Duodenal mucosa (tissue), 2 donors: ENCODE measurements at regions not wholly inside any gene's neighbourhood (a gene's known extent, or its start where the extent isn't known, plus 50 kb on each side); places are given as distances from the start of the nearest gene placed in this dataset.
"Not testable (repeated sequence)": the region's sequence is repeated elsewhere in the genome, so short reads cannot be mapped to it uniquely, and the experiment has no call there.

Experiments
- H3K27ac ChIP-seq: one replicate; pipeline ENCODE4 v1.7.0; 2013; ENCODE audit warnings: low read depth, low read length
- H3K27me3 ChIP-seq, 2 donors: one replicate each; pipeline ENCODE4 v1.7.0; 2013; ENCODE audit warnings: low read length in 2 of 2, control low read depth in 1 of 2; ENCODE audit not compliant: insufficient read depth in 2 of 2, control insufficient read depth in 1 of 2
- H3K36me3 ChIP-seq, 2 donors: one replicate each; pipeline ENCODE4 v1.7.0; 2013; ENCODE audit warnings: low read length in 2 of 2, control low read depth in 1 of 2; ENCODE audit not compliant: insufficient read depth in 2 of 2, control insufficient read depth in 1 of 2
- H3K4me1 ChIP-seq, 2 donors: one replicate each; pipeline ENCODE4 v1.7.0; 2013; ENCODE audit warnings: low read length in 2 of 2, control low read depth in 1 of 2; ENCODE audit not compliant: insufficient read depth in 2 of 2, control insufficient read depth in 1 of 2
- H3K4me3 ChIP-seq, 2 donors: one replicate each; pipeline ENCODE4 v1.7.0; 2013; ENCODE audit warnings: low read length in 2 of 2, low read depth in 1 of 2
- H3K9ac ChIP-seq, 2 donors: one replicate each; pipeline ENCODE4 v1.7.0; 2013; ENCODE audit warnings: low read length in 2 of 2, low read depth in 1 of 2
- H3K9me3 ChIP-seq, 2 donors: one replicate each; pipeline ENCODE4 v1.7.0; 2013; ENCODE audit warnings: low read length in 2 of 2, control low read depth in 1 of 2; ENCODE audit not compliant: control insufficient read depth in 1 of 2

- not testable (repeated sequence) for H3K9me3 ChIP-seq, H3K27ac ChIP-seq, H3K36me3 ChIP-seq, H3K9ac ChIP-seq, H3K4me1 ChIP-seq, H3K4me3 ChIP-seq, H3K27me3 ChIP-seq
Measured at GRCh38 chr1:228949617-228950016, 214.3 kb downstream of the RHOU start.

GRCh38 chr1:228953207-228953606 is 217.9 kb downstream of the RHOU start:
- Histone ChIP-seq H3K36me3 (no peaks in the 10 kb centered on the region), H3K27me3 (no peaks in the 10 kb centered on the region), H3K4me1 (peaks cover 0 to 5% of the 10 kb centered on the region in 2 donors), H3K4me3 (no peak overlapping the region), H3K9ac (no peak overlapping the region), H3K9me3 (no peaks in the 10 kb centered on the region), H3K27ac (no peak overlapping the region)

- H3K27ac ChIP-seq, H3K9ac ChIP-seq, H3K4me3 ChIP-seq, H3K9me3 ChIP-seq, H3K27me3 ChIP-seq, H3K36me3 ChIP-seq, H3K4me1 ChIP-seq: not testable (repeated sequence)
Measured at GRCh38 chr1:228953808-228954207, 218.5 kb downstream of the RHOU start.

GRCh38 chr1:228955691-228956090 is 220.4 kb downstream of the RHOU start:
- Histone ChIP-seq H3K36me3 (no peaks in the 10 kb centered on the region), H3K4me1 (peaks cover 0 to 10% of the 10 kb centered on the region in 2 donors), H3K9ac (no peak overlapping the region), H3K27ac (no peak overlapping the region), H3K4me3 (no peak overlapping the region), H3K9me3 (no peaks in the 10 kb centered on the region), H3K27me3 (no peaks in the 10 kb centered on the region)

GRCh38 chr1:228956864-228957263 is 221.6 kb downstream of the RHOU start:
- Histone ChIP-seq H3K4me3 (no peak overlapping the region), H3K9me3 (no peaks in the 10 kb centered on the region), H3K36me3 (no peaks in the 10 kb centered on the region), H3K4me1 (peaks cover 0 to 10% of the 10 kb centered on the region in 2 donors), H3K27me3 (no peaks in the 10 kb centered on the region), H3K9ac (no peak overlapping the region), H3K27ac (no peak overlapping the region)

GRCh38 chr1:228957535-228957934 is 222.3 kb downstream of the RHOU start:
- H3K4me1 ChIP-seq: peaks cover 0 to 10% of the 10 kb centered on the region in 2 donors
- H3K4me3 ChIP-seq: no peak overlapping the region
- no peak overlapping the region for H3K9ac ChIP-seq
- H3K9me3 ChIP-seq: no peaks in the 10 kb centered on the region
- H3K27ac ChIP-seq: no peak overlapping the region
- H3K27me3 ChIP-seq: no peaks in the 10 kb centered on the region
- no peaks in the 10 kb centered on the region for H3K36me3 ChIP-seq

- Histone ChIP-seq H3K4me1 (peaks cover 0 to 10% of the 10 kb centered on the region in 2 donors), H3K4me3 (no peak overlapping the region), H3K36me3 (no peaks in the 10 kb centered on the region), H3K27me3 (no peaks in the 10 kb centered on the region), H3K27ac (no peak overlapping the region), H3K9ac (no peak overlapping the region), H3K9me3 (no peaks in the 10 kb centered on the region)
Measured at GRCh38 chr1:228958121-228958520, 222.8 kb downstream of the RHOU start.

GRCh38 chr1:228958741-228959140 is 223.5 kb downstream of the RHOU start:
- no peaks in the 10 kb centered on the region for H3K27me3 ChIP-seq
- H3K4me3 ChIP-seq: no peak overlapping the region
- no peaks in the 10 kb centered on the region for H3K36me3 ChIP-seq
- peaks cover 0 to 10% of the 10 kb centered on the region in 2 donors for H3K4me1 ChIP-seq
- no peak overlapping the region for H3K9ac ChIP-seq
- no peak overlapping the region for H3K27ac ChIP-seq
- no peaks in the 10 kb centered on the region for H3K9me3 ChIP-seq

- peaks cover 0 to 8% of the 10 kb centered on the region in 2 donors for H3K4me1 ChIP-seq
- no peak overlapping the region for H3K27ac ChIP-seq
- H3K36me3 ChIP-seq: no peaks in the 10 kb centered on the region
- H3K27me3 ChIP-seq: no peaks in the 10 kb centered on the region
- H3K9me3 ChIP-seq: no peaks in the 10 kb centered on the region
- no peak overlapping the region for H3K4me3 ChIP-seq
- no peak overlapping the region for H3K9ac ChIP-seq
Measured at GRCh38 chr1:228960705-228961104, 225.4 kb downstream of the RHOU start.

GRCh38 chr1:228961511-228961910 is 226.2 kb downstream of the RHOU start:
- Histone ChIP-seq H3K27ac (no peak overlapping the region), H3K4me3 (no peak overlapping the region), H3K27me3 (no peaks in the 10 kb centered on the region), H3K9ac (no peak overlapping the region), H3K9me3 (no peaks in the 10 kb centered on the region), H3K36me3 (no peaks in the 10 kb centered on the region), H3K4me1 (peaks cover 0 to 7% of the 10 kb centered on the region in 2 donors)

GRCh38 chr1:228963795-228964177 is 228.5 kb downstream of the RHOU start:
- no peaks in the 10 kb centered on the region for H3K27me3 ChIP-seq
- H3K9me3 ChIP-seq: no peaks in the 10 kb centered on the region
- H3K27ac ChIP-seq: no peak overlapping the region
- peaks cover 0 to 5% of the 10 kb centered on the region in 2 donors for H3K4me1 ChIP-seq
- H3K4me3 ChIP-seq: no peak overlapping the region
- no peak overlapping the region for H3K9ac ChIP-seq
- no peaks in the 10 kb centered on the region for H3K36me3 ChIP-seq
